ENCODE measurements at regions not wholly inside any gene's neighbourhood (a gene's known extent, or its start where the extent isn't known, plus 50 kb on each side); places are given as distances from the start of the nearest gene placed in this dataset.

- no peak for TF ChIP-seq CTCF (IDR thresholded peaks at IDR 0.05; ENCODE audit: low read depth, low read length, poor library complexity, severe bottlenecking)
- TF ChIP-seq EZH2phosphoT487 (IDR thresholded peaks at IDR 0.05; ENCODE audit: borderline replicate concordance, low read length): no peak
Measured at GRCh38 chr4:41865981-41866798, 69.0 kb upstream of the TMEM33 start.

All from DOHH2 (cell line).